PC-9 (cell line): ENCODE measurements at regions not wholly inside any gene's neighbourhood (a gene's known extent, or its start where the extent isn't known, plus 50 kb on each side); places are given as distances from the start of the nearest gene placed in this dataset.

Experiments
- CTCF ChIP-seq: fragments of 200-600 bp; sonication (generic); conservative IDR thresholded peaks from 2 replicates; pipeline ENCODE4 v1.6.1; 2017; ENCODE audit warnings: mixed run types, antibody characterized with exemption, mild to moderate bottlenecking, moderate library complexity
- EZH2 ChIP-seq: fragments of 200-600 bp; sonication (generic); IDR thresholded peaks from 2 replicates; pipeline ENCODE4 v1.8.0; 2017; ENCODE audit warnings: antibody characterized with exemption, low read depth

GRCh38 chr7:20554072-20554471 is 61.4 kb upstream of the ABCB5 start:
- TF ChIP-seq CTCF (no peak), EZH2 (no peak)
